NCI-H1105 treated with DMSO at 0.1 percent for 48 hours (cell line): ENCODE measurements at regions not wholly inside any gene's neighbourhood (a gene's known extent, or its start where the extent isn't known, plus 50 kb on each side); places are given as distances from the start of the nearest gene placed in this dataset.
"Not testable (repeated sequence)": the region's sequence is repeated elsewhere in the genome, so short reads cannot be mapped to it uniquely, and the experiment has no call there.

ENCODE experiments used
- DNase-seq: peaks from one replicate; lab custom pipeline; 2025; lab: John Stamatoyannopoulos, UW

DNA sequence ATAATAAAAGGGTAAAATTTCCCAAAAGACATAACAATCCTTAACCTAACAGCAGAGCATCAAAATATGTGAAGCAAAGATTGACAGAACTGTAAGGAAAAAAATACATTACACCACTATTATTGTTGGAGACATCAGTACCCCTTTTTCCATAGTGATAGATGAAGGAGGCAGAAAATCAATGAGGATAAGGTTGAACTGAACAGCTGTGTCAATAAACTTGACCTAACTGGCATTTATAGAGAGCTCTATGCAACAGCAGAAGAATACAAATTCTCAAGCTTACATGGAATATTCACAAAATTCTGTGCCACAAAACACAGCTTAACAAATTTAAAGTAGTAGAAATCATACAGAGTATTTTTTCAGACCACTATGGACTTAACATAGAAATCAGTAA is 195.0 kb upstream of the ELAC2 start:
- peak; percentile 84 for DNase-seq

- no peak for DNase-seq
Observed at GRCh38 chr17:13209081-13209480, 191.3 kb upstream of the ELAC2 start.

DNA sequence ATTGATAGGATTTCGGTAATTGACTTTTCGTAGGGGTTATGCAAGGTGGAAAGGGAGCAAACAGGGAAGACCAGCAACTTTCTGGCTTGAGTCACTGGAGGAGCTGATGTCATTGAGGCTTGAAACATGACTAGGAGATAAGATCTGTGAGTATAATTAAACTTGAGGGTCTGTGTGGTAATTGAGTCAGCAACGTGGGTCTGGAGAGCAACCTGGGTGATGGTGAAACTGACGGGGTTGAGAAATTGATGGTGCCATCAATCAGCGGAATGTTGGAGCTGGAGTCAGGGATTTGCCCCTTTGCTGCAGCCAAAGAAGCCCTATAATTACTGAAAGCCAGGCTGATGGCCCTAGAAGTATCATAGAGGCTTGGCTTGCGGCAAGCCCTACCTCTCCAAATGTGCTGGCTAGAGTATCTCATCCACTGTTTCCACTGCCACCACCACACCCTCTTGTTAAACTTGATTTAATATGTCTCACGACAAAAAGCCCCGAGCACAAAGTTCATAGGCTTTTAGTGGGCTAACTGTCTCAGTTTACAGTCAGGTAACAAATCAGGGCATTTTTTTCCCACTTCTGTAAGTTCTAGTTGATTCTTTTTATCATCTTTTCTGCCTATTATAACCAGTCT is 186.9 kb upstream of the ELAC2 start:
- DNase-seq: no peak

DNA sequence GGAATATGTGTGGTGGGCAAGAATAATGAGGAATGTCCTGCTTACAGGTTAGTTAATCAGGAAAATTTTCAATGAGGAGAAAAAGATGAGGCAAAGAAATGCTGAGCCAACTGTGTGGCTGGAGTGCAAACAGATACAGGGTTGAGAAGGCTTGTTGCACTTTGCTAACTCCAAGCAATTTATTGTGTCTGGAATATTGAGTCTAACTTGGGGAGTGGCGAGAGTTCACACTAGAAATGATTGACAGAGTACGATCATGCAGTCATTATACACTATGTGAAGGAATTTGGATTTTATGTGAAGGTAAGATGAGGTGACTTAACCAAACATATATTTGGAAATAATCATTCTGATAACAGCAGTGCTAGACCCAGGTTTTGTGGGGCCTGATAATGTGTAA is 185.0 kb upstream of the ELAC2 start:
- DNase-seq: no peak

- DNase-seq: no peak
Observed at GRCh38 chr17:13200671-13201070, 182.8 kb upstream of the ELAC2 start.

DNA sequence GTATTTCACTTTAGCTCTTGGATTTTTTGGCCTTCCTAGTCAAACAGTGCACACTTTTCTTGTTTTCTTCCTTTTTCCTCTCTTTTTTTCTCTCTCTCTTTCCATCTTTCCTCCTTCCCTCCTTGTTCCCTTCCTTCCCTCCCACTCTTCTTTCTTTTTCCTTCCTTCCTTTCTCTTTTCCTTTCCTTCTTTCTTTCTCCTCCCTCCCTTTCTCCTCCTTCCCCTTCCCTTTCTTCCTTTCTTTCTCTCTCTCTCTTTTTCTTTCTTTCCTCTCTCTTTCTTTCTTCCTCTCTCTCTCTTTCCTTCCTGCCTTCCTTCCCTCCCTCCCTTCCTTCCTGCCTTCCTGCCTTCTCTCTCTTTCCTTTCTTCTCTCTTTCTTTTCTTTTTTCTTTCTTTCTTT is 181.6 kb upstream of the ELAC2 start:
- no peak for DNase-seq

- no peak for DNase-seq
Observed at GRCh38 chr17:13197586-13197985, 179.8 kb upstream of the ELAC2 start.

- DNase-seq: peak; percentile 34
Observed at GRCh38 chr17:13194887-13195286, 177.1 kb upstream of the ELAC2 start.

- peak; percentile 6 for DNase-seq
Observed at GRCh38 chr17:13182854-13183253, 165.0 kb upstream of the ELAC2 start.

DNA sequence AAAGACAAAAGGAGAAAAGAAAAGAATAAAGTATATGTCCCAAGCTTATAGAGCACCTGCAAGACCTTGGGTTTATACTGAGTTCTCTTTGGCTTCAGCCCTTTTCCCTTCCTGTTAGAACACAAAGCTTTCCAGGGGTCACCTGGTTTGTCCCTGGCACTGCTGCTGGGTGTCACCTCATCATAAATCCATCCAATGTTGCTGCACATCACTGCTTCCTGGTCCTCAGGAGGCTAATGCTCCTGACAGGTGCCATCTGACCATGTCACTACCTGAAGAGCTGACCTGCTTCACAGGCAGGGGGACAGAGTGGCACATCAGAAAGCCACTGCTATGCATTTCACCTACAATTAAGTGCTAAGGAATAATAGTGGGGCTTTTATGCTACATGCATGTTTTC is 164.6 kb upstream of the ELAC2 start:
- DNase-seq: no peak

DNA sequence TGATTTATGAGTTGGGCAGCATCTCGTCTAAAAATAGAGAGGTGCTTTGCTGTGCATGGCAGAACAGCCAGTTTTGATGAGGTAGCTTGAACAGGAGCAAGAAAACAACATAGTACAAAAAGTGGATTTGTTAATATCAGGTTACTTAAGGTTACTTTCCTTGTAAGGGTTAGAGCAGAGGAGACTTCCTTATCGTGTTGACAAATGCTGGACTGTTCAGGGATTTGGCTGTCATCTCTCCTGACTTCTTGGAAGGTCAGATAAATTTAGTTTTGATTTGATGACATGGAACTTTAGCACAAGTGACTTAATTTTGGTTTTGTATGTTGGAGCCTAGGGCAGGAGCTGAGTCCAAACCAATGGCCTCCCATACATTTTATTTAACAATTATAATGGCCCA is 163.9 kb upstream of the ELAC2 start:
- DNase-seq: no peak

DNA sequence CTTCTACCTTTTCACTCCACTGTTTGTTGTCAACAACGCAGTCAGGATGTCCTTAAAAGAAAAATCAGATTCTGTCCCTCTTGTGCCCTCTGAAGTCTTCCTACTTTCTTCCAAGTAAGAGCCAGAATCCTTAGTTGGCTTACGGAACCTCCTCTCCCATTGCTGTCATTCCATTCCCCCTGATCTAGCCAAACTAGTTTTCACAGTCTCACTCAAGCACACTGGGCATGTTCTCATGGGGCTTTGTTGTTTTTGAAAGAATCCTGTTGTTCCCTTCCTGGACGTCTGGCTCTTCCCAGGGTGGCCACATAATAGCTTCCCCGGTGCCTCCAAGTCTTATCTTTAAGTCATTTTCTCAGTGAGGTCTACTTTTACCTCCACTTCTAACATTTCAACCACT is 158.6 kb upstream of the ELAC2 start:
- no peak for DNase-seq

- no peak for DNase-seq
Observed at GRCh38 chr17:13171790-13172189, 154.0 kb upstream of the ELAC2 start.

GRCh38 chr17:13162361-13162760 is 144.5 kb upstream of the ELAC2 start:
- DNase-seq: no peak

DNA sequence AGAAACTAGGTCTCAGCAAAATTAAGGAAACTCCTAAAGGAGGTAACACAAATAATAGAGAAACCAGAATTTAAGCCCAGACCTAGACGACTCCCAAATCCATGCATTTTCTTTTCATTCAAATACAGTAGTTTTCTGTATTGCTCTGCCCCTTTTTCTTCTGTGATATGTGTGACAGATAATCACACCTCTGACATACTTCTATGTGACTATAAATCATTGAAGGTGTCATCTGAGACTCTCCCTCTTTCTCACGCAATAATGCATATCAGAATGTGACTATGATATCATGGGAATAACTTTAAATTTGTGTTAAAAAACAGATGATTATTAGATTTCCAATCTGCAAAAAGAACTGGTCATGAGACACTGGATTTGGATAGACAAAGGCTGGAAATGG is 143.0 kb upstream of the ELAC2 start:
- DNase-seq: no peak

DNA sequence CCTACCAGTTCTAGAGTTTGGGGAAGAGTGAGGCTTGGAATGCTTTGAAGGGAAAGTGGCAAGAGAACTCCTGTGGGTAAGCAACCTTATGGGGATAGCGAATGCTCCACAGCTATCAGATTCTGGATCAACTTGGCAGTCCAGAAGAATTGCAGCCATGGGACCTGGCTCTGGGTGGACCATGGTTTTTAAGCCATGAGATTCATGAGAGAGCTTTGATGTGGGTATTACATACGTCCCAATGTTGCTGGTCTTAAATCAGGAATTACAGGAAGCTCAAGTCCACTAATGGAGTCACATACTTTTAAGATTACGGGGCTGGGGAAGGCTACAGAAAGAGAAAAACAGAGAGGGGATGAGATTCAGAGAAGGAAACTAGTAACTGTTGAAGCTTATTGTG is 142.5 kb upstream of the ELAC2 start:
- no peak for DNase-seq

- no peak for DNase-seq
Observed at GRCh38 chr17:13158494-13159240, 140.8 kb upstream of the ELAC2 start.

DNA sequence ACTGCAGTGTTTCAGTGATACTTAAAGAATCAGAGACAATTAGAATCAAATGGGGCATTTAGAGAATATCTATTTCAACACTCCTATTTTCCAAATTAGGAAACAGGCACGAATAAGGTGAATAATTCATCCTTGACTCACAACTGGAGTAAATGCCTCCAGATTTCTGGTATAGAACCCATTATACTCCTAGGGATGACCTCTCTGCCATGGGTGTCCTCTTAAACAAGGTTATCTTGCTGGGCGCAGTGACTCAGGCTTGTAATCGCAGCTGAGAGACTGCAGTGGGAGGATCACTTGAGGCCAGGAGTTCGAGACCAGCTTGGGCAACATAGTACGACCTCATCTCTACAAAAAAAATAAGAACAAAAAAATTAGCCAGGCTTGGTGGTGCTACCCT is 139.8 kb upstream of the ELAC2 start:
- no peak for DNase-seq

- no peak for DNase-seq
Observed at GRCh38 chr17:13154930-13155329, 137.1 kb upstream of the ELAC2 start.

DNA sequence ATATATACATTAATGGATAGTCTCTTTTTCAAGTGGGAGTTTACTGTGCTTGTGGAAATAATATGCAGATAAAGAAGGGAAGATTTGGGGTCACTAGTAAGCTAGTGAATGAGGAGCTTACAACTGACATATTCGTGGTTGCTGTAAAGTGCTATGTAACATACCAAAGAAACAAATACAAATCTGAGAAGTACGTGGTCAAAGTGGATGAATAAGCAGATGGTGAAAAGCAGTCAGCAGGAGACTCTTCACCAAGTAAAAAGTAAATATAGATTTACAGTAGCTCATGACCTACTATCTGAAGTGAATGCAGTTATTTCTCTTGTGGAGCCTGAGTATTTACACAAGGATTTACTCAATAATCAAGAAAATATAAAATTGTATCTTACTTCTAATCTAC is 136.6 kb upstream of the ELAC2 start:
- DNase-seq: no peak

DNA sequence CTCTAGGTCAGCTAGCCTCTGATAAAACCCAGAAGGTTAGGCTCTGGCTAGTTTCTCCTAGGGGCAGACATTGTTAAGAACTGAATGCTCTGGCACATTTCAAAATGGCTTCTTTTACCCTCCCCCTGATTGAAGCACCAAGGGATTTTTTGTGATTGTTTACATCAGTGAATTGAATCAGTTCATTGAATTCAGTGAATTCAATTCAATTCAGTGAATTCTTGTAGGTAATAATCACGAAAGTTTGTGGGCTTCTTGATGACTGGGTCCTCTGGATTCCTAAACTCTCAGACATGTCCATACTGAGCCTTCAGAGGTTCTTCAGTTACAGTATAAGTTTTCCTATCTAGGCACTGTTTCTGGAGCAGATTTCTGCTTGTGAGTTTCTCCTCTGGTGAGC is 135.2 kb upstream of the ELAC2 start:
- no peak for DNase-seq

DNA sequence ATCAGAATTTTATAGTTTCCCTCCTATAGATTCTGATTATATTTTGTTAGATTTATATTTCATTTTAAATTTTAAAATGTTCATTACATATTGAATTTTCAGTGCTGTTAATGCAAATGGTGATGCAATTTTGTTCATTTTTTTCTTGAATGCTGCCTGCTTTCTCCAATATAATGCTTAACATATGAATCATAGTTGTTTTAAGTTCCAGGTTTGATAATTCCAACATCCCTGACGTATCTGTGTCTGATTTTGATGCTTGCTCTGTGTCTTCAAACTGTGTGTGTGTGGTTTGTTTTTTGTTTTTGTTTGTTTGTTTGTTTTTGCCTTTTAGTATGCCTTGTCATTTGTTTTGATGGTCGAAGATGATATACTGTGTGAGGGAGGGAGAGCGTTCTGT is 134.7 kb upstream of the ELAC2 start:
- no peak for DNase-seq

- DNase-seq: not testable (repeated sequence)
Observed at GRCh38 chr17:13150738-13151137, 132.9 kb upstream of the ELAC2 start.

DNA sequence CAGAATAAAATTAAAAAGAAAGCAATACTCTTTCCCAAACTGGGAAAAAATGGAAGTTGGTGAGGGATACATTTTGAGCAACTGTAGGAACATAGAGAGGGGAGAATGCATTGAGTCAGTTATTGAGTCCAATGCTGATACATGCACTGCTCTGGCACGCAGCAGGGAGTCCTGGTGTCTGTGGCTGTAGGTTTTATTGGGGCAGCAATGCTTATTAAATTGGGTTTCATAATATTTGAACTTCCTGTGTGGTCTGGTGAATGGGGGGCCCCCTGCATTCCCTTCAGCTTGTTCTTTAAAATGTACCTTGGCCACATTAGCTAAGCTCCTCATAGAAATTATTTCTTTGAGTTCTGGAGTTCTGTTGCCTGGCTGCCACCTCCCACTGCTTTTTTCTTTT is 125.2 kb upstream of the ELAC2 start:
- no peak for DNase-seq
